ENCODE measurements at regions not wholly inside any gene's neighbourhood (a gene's known extent, or its start where the extent isn't known, plus 50 kb on each side); places are given as distances from the start of the nearest gene placed in this dataset.

DNA sequence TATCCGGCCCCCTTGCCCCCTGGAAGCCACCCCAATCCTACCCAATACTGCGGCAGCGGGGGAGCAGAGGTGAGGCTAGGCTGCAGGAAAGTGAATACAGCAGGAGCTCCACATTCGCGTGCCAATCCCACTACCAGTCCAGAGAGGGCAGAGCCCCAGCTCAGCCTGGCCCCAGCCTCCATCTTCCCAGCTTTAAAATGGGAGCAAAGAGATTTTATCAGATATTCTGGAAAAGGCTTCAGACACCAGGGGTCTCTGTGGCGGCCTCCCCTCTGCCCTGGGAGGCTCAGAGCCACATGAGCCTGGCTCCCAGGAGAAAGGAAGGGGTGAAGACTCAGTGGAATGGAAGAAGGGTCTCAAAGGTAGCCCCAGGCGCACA, 72.7 kb downstream of the NCOR2 start:
- TF ChIP-seq, protein P1, sequence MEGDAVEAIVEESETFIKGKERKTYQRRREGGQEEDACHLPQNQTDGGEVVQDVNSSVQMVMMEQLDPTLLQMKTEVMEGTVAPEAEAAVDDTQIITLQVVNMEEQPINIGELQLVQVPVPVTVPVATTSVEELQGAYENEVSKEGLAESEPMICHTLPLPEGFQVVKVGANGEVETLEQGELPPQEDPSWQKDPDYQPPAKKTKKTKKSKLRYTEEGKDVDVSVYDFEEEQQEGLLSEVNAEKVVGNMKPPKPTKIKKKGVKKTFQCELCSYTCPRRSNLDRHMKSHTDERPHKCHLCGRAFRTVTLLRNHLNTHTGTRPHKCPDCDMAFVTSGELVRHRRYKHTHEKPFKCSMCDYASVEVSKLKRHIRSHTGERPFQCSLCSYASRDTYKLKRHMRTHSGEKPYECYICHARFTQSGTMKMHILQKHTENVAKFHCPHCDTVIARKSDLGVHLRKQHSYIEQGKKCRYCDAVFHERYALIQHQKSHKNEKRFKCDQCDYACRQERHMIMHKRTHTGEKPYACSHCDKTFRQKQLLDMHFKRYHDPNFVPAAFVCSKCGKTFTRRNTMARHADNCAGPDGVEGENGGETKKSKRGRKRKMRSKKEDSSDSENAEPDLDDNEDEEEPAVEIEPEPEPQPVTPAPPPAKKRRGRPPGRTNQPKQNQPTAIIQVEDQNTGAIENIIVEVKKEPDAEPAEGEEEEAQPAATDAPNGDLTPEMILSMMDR (conservative IDR thresholded peaks at IDR 0.05; ENCODE audit: low read length): no peak
- TF ChIP-seq EZH2phosphoT487 (IDR thresholded peaks at IDR 0.05; ENCODE audit: borderline replicate concordance, low read depth, low read length): no peak

Measured in OCI-LY7 (cell line).